Loucy (cell line): ENCODE measurements at regions not wholly inside any gene's neighbourhood (a gene's known extent, or its start where the extent isn't known, plus 50 kb on each side); places are given as distances from the start of the nearest gene placed in this dataset.

ENCODE experiments used
- EZH2phosphoT487 ChIP-seq: fragments of 200-600 bp; IDR thresholded peaks from 2 replicates; pipeline ENCODE4 v1.6.1; 2018; ENCODE audit warnings: antibody characterized with exemption, mild to moderate bottlenecking, moderate library complexity, borderline replicate concordance
- TF ChIP-seq, protein P1 (sequence below): fragments of 200-600 bp; sonication (generic); conservative IDR thresholded peaks from 2 replicates; pipeline ENCODE4 v1.5.1; 2014; ENCODE audit warnings: mild to moderate bottlenecking, antibody characterized with exemption, low read length

DNA sequence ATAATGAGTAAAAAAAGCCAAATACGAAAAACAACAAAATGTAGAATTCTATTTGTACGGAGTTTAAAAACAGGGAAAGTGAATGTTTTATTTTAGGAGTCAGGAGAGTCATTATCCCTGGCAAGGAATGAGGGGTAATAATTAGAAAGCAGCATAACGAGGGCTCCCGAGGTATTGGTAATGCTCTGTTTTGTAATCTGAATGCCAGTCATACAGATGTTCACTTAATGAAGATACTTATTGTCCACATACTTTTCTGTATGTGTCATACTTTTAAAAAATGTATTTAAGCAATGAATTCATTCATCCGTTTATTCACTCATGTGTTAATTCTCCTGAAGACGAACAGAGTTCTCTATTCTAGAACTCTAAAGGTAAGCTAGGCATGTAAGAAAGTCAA, 87.8 kb upstream of the BMP2K start:
- TF ChIP-seq, protein P1, sequence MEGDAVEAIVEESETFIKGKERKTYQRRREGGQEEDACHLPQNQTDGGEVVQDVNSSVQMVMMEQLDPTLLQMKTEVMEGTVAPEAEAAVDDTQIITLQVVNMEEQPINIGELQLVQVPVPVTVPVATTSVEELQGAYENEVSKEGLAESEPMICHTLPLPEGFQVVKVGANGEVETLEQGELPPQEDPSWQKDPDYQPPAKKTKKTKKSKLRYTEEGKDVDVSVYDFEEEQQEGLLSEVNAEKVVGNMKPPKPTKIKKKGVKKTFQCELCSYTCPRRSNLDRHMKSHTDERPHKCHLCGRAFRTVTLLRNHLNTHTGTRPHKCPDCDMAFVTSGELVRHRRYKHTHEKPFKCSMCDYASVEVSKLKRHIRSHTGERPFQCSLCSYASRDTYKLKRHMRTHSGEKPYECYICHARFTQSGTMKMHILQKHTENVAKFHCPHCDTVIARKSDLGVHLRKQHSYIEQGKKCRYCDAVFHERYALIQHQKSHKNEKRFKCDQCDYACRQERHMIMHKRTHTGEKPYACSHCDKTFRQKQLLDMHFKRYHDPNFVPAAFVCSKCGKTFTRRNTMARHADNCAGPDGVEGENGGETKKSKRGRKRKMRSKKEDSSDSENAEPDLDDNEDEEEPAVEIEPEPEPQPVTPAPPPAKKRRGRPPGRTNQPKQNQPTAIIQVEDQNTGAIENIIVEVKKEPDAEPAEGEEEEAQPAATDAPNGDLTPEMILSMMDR = no peak
- TF ChIP-seq EZH2phosphoT487 = no peak
